SK-N-MC (cell line): ENCODE measurements at regions not wholly inside any gene's neighbourhood (a gene's known extent, or its start where the extent isn't known, plus 50 kb on each side); places are given as distances from the start of the nearest gene placed in this dataset.
"Not testable (repeated sequence)": the region's sequence is repeated elsewhere in the genome, so short reads cannot be mapped to it uniquely, and the experiment has no call there.

Experiments
- DNase-seq: peaks from one replicate; pipeline ENCODE4 v3.0.0-alpha.2; 2011; ENCODE audit warnings: low read depth, low spot score
- H3K27ac ChIP-seq: fragments of 200-600 bp; sonication (generic); 2 replicates; pipeline ENCODE4 v1.5.1; 2016; ENCODE audit warnings: mixed run types
- H3K36me3 ChIP-seq: fragments of 200-600 bp; sonication (generic); 2 replicates; pipeline ENCODE4 v1.6.1; 2017; ENCODE audit warnings: antibody characterized with exemption, low read length, mixed read lengths; ENCODE audit not compliant: insufficient read depth
- H3K4me3 ChIP-seq: fragments of 200-600 bp; sonication (generic); 2 replicates; pipeline ENCODE4 v1.5.1; 2016
- H3K9ac ChIP-seq: fragments of 200-600 bp; sonication (generic); 2 replicates; pipeline ENCODE4 v1.8.0; 2017; ENCODE audit warnings: mixed run types, mixed read lengths; ENCODE audit not compliant: insufficient read length
- H3K9me3 ChIP-seq: fragments of 200-600 bp; sonication (generic); 2 replicates; pipeline ENCODE4 v1.6.1; 2017; ENCODE audit warnings: low read depth, mild to moderate bottlenecking, antibody characterized with exemption, low read length, moderate library complexity, mixed read lengths
- EZH2 ChIP-seq: fragments of 200-600 bp; sonication (generic); IDR thresholded peaks from one replicate; pipeline ENCODE4 v1.6.1; 2017; ENCODE audit warnings: antibody characterized with exemption
- FOXP2 ChIP-seq: optimal IDR thresholded peaks from 2 replicates; pipeline ENCODE3; 2011; ENCODE audit warnings: mild to moderate bottlenecking, moderate library complexity; ENCODE audit not compliant: insufficient read depth; ENCODE audit errors: extremely low read length, control extremely low read depth
- POLR2AphosphoS5 ChIP-seq: IDR thresholded peaks from 2 replicates; pipeline ENCODE4 v1.6.1; 2012; ENCODE audit warnings: mild to moderate bottlenecking, low read depth, low read length, borderline replicate concordance

DNA sequence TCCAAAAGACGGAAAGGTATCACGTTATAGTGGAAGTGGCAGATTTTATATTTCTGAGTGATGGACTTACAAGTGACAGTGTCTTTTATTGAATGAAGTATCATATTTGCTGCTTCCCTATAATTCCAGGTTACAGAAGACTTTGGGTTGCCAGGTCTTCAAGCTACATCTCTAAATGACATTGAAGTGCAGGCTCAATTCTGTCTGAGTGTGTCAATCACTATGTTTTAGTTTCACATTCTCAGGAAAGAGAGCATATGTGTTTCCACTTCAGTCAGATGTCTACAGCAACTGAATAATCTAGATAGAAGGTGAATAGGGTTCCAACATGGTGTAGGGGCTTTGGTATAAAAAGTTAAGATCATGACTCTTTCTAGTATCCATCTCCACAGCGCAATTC lies 492.7 kb upstream of the API5 start:
- no peak overlapping the region for H3K9ac ChIP-seq
- no peaks in the 10 kb centered on the region for H3K9me3 ChIP-seq
- H3K36me3 ChIP-seq: no peaks in the 10 kb centered on the region
- TF ChIP-seq FOXP2 (no peak), EZH2 (no peak), POLR2AphosphoS5 (no peak)
- no peak overlapping the region for H3K27ac ChIP-seq
- H3K4me3 ChIP-seq: no peak overlapping the region
- no peak for DNase-seq

DNA sequence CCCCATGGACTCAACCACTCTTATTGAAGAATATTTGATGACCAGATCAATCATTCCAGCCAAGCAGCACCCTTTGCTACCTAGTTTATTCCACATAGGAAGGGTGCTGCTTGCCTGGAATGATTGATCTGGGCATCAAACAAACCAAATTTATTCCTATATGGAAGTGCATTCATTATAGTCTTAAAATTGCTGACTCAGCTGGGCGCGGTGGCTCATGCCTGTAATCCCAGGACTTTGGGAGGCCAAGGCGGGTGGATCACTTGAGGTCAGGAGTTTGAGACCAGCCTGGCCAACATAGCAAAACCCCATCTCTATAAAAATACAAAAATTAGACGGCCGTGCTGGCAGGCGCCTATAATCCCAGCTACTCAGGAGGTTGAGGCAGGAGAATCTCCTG lies 489.6 kb upstream of the API5 start:
- not testable (repeated sequence) for H3K36me3 ChIP-seq, H3K27ac ChIP-seq, H3K9ac ChIP-seq, DNase-seq, H3K4me3 ChIP-seq, H3K9me3 ChIP-seq

DNA sequence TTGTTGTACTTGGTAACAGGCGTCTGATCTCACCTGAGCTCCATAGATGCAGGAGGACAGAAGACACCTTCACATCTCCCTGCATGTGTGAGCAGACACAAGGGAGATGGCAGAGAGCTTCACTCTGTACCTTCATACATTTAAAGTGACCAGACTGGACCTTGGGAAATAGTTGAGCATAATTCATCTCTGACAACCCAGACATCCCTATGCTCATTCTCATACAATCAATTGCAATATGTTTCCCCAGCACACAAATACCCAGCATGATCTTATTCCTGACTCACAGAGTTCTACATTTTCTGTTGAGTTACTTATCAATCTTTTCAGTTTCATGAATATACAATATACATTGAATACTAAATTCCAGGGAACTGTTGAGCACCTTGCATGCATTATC lies 488.2 kb upstream of the API5 start:
- TF ChIP-seq FOXP2: no peak
- no peak for TF ChIP-seq EZH2
- no peak for TF ChIP-seq POLR2AphosphoS5
- no peak for DNase-seq
- H3K36me3 ChIP-seq: no peaks in the 10 kb centered on the region
- H3K4me3 ChIP-seq: no peak overlapping the region
- H3K9ac ChIP-seq: no peak overlapping the region
- no peak overlapping the region for H3K27ac ChIP-seq
- H3K9me3 ChIP-seq: no peaks in the 10 kb centered on the region

- TF ChIP-seq FOXP2: no peak
- TF ChIP-seq EZH2: no peak
- TF ChIP-seq POLR2AphosphoS5: no peak
- H3K27ac ChIP-seq: no peak overlapping the region
- H3K36me3 ChIP-seq: no peaks in the 10 kb centered on the region
- no peak for DNase-seq
- no peak overlapping the region for H3K9ac ChIP-seq
- no peak overlapping the region for H3K4me3 ChIP-seq
- no peaks in the 10 kb centered on the region for H3K9me3 ChIP-seq
These were observed 487.7 kb upstream of the API5 start for GRCh38 chr11:42824067-42824466.

- no peak overlapping the region for H3K9ac ChIP-seq
- H3K36me3 ChIP-seq: no peaks in the 10 kb centered on the region
- H3K4me3 ChIP-seq: no peak overlapping the region
- no peak overlapping the region for H3K27ac ChIP-seq
- H3K9me3 ChIP-seq: no peaks in the 10 kb centered on the region
- DNase-seq: no peak
- no peak for TF ChIP-seq POLR2AphosphoS5
- no peak for TF ChIP-seq FOXP2
- no peak for TF ChIP-seq EZH2
These were observed 486.2 kb upstream of the API5 start for GRCh38 chr11:42825598-42825997.

DNA sequence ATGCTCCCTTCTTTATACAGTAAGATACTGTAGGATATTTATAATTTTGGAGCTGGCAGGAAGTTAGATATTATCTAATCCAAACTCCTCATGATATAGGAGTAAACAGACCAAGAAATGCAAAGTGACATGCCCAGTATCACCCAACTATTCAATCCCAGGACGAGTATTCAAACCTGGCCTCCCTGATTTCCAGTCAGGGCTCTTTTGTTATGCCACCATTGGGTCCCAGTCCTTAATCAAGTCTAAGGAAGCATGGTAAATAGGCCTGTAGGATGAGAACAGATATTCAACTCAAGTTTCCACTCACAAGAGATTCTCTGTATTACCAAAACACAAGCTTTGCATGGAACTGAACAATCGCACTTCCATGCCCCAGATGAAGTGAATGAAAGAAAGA lies 484.0 kb upstream of the API5 start:
- Histone ChIP-seq H3K36me3 (no peaks in the 10 kb centered on the region), H3K9ac (no peak overlapping the region), H3K4me3 (no peak overlapping the region), H3K9me3 (no peaks in the 10 kb centered on the region), H3K27ac (no peak overlapping the region)
- TF ChIP-seq POLR2AphosphoS5 (no peak), FOXP2 (no peak), EZH2 (no peak)
- DNase-seq: no peak

DNA sequence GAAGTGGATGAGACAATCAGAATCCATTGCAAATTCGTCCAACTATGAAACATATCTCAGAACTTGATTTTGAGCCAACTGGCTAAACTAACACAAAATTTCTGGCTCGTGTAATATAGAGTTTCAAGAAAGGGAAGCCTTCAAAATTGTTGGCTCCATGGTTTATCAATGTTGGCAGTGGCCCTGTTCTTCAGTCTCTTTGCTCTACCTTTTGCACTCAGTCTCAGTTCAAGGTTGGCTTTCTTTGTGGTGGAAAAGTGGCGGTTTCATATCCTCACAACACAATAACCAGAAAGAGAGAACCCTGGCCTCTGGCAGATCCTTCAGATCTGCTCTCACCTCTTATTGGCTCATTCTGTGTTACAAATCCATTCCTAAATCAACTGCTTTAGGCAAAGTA lies 473.8 kb upstream of the API5 start:
- Histone ChIP-seq H3K36me3 (no peaks in the 10 kb centered on the region), H3K27ac (no peak overlapping the region), H3K9ac (no peak overlapping the region), H3K9me3 (no peaks in the 10 kb centered on the region), H3K4me3 (no peak overlapping the region)
- no peak for DNase-seq
- TF ChIP-seq EZH2: no peak
- no peak for TF ChIP-seq POLR2AphosphoS5
- no peak for TF ChIP-seq FOXP2

- Histone ChIP-seq H3K9me3 (no peaks in the 10 kb centered on the region), H3K27ac (no peak overlapping the region), H3K9ac (no peak overlapping the region), H3K4me3 (no peak overlapping the region), H3K36me3 (no peaks in the 10 kb centered on the region)
- TF ChIP-seq FOXP2: no peak
- no peak for TF ChIP-seq EZH2
- no peak for TF ChIP-seq POLR2AphosphoS5
- no peak for DNase-seq
These were observed 471.5 kb upstream of the API5 start for GRCh38 chr11:42840176-42840829.

DNA sequence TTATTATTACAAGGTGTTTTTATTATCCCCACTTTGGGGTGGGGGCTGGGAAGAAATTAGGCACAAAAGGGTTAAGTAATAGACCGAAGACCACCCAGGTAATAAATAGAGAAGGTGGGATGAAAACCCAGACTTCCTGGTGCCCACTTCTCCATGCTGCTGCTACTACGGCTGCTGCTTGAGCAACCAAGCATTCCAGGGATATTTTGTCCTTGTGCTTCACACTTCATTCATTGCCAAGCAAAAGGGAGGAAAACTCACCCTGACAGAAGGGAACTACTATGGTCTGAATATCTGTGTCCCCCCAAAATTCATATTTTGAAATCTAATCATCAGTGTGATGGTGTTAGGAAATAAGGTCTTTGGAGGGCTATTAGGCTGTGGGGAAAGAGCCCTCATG lies 470.9 kb upstream of the API5 start:
- H3K9me3 ChIP-seq: no peaks in the 10 kb centered on the region
- no peak overlapping the region for H3K9ac ChIP-seq
- no peak for DNase-seq
- no peak overlapping the region for H3K27ac ChIP-seq
- H3K4me3 ChIP-seq: no peak overlapping the region
- no peaks in the 10 kb centered on the region for H3K36me3 ChIP-seq
- TF ChIP-seq POLR2AphosphoS5 (no peak), FOXP2 (no peak), EZH2 (no peak)
